ENCODE measurements at regions not wholly inside any gene's neighbourhood (a gene's known extent, or its start where the extent isn't known, plus 50 kb on each side); places are given as distances from the start of the nearest gene placed in this dataset.

DNA sequence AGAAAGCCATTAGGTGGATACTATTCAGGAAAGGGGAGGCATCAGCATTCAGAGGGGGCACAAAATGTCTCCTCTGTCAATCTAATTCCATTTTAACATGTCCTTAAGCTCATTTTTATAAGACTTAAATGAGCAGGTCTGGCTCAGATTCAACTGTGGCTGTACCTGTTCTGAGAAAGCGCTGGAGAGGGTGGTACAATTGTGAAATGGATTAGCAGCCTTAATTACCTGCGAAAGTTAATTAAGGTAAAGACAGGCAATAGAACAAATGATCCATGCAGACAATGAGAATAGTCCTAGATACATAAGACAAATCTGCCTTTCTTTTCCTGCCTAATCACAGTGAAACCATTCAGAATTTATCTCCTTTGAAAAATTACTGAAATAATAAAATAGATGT lies 96.2 kb downstream of the TAF11L14 start:
- Histone ChIP-seq H3K56ac (ENCODE audit: extremely low read depth, insufficient read depth, low read length) (no peak overlapping the region), H2BK120ac (ENCODE audit: low read depth, low read length) (no peak overlapping the region), H2AFZ (replicated peaks; ENCODE audit: low read length, poor library complexity) (no peak overlapping the region), H3K23ac (ENCODE audit: low read depth, low read length) (no peak overlapping the region), H2AK9ac (replicated peaks; ENCODE audit: low read depth, low read length, poor library complexity) (no peak overlapping the region), H2AK5ac (ENCODE audit: low read depth, low read length) (no peak overlapping the region), H3K4me3 (ENCODE audit: insufficient read depth, low read depth, low read length) (no peak overlapping the region), H2BK20ac (ENCODE audit: low read depth, low read length) (no peak overlapping the region), H3K79me1 (ENCODE audit: low read depth in 1 of 2, low read length in 2 of 2) (no peaks in the 10 kb centered on the region), H3K14ac (replicated peaks; ENCODE audit: low read depth, low read length) (no peak overlapping the region), H2BK5ac (ENCODE audit: low read depth, low read length, poor library complexity, severe bottlenecking) (no peak overlapping the region), H3K9ac (ENCODE audit: low read depth, low read length) (no peak overlapping the region), H3K27me3 (ENCODE audit: control insufficient read depth, insufficient read depth, low read length) (no peaks in the 10 kb centered on the region), H3K9me3 (ENCODE audit: control insufficient read depth, insufficient read depth, low read length) (no peaks in the 10 kb centered on the region), H4K8ac (ENCODE audit: low read depth in 2 of 2, low read length in 2 of 2) (no peak overlapping the region), H3K4me1 (ENCODE audit: control insufficient read depth, insufficient read depth, low read length) (no peaks in the 10 kb centered on the region), H4K20me1 (ENCODE audit: insufficient read depth, low read length) (no peaks in the 10 kb centered on the region), H3K27ac (ENCODE audit: insufficient read depth, low read length) (no peak overlapping the region), H2BK15ac (ENCODE audit: low read depth, low read length) (no peak overlapping the region), H3K18ac (ENCODE audit: low read depth, low read length) (no peak overlapping the region), H3K36me3 (ENCODE audit: control insufficient read depth, insufficient read depth, low read length) (no peaks in the 10 kb centered on the region), H3K4ac (ENCODE audit: low read depth, low read length) (no peak overlapping the region), H3K4me2 (ENCODE audit: low read depth, low read length) (no peak overlapping the region), H3K9me1 (ENCODE audit: insufficient read depth, low read length) (no peaks in the 10 kb centered on the region; the same call in 1 of the 2 replicates), H4K5ac (ENCODE audit: low read depth, low read length) (no peak overlapping the region), H4K91ac (ENCODE audit: insufficient read depth, low read depth, low read length) (no peak overlapping the region)
- TF ChIP-seq ELK1 (IDR thresholded peaks at IDR 0.05; ENCODE audit: borderline replicate concordance, low read depth, low read length) (no peak), CHD1 (IDR thresholded peaks at IDR 0.05; ENCODE audit: low read depth, low read length) (no peak), BHLHE40 (IDR thresholded peaks at IDR 0.05; ENCODE audit: low read depth, low read length) (no peak), FOS (IDR thresholded peaks at IDR 0.05; ENCODE audit: low read depth, low read length) (no peak), MAFK (IDR thresholded peaks at IDR 0.05; ENCODE audit: low read depth, low read length) (no peak), MXI1 (IDR thresholded peaks at IDR 0.05; ENCODE audit: borderline replicate concordance, low read depth, low read length) (no peak), RAD21 (IDR thresholded peaks at IDR 0.05; ENCODE audit: low read length) (no peak), POLR2A (IDR thresholded peaks at IDR 0.05; ENCODE audit: low read depth, low read length) (no peak), USF2 (IDR thresholded peaks at IDR 0.05; ENCODE audit: low read depth, low read length) (no peak), RCOR1 (IDR thresholded peaks at IDR 0.05; ENCODE audit: insufficient replicate concordance, low read length) (no peak), RFX5 (IDR thresholded peaks at IDR 0.05; ENCODE audit: low read depth, low read length) (no peak), SMC3 (IDR thresholded peaks at IDR 0.05; ENCODE audit: low read depth, low read length) (no peak), NFE2L2 (IDR thresholded peaks at IDR 0.05; ENCODE audit: low read depth, low read length) (no peak), CTCF (conservative IDR thresholded peaks at IDR 0.05; ENCODE audit: low read depth, low read length) (no peak), CEBPB (IDR thresholded peaks at IDR 0.05; ENCODE audit: low read depth, low read length) (no peak), MAZ (IDR thresholded peaks at IDR 0.05; ENCODE audit: borderline replicate concordance, low read depth, low read length) (no peak)
- BruUV-seq (replicated peaks) = no TSS peak
- dilution Hi-C loops (cut with HindIII; ENCODE audit: low sequenced_read_pairs, unreplicated experiment) (no loop called here), intact Hi-C loops (cut with micrococcal nuclease) (no loop called here), in situ Hi-C loops (cut with MboI; ENCODE audit: low sequenced_read_pairs) (no loop called here)
- CTCF ChIA-PET = no interaction called here
- ATAC-seq (ENCODE audit: low read depth) (no peak), DNase-seq (no peak)
- POLR2A ChIA-PET (ENCODE audit: unreplicated experiment) = no interaction called here
- WGBS, 2 experiments (ENCODE audit: extremely low coverage in 2 of 2, insufficient read length in 1 of 2) = no CpG with 5 or more reads among the region's 2 CpGs

All from IMR-90 (cell line).